ENCODE measurements at regions not wholly inside any gene's neighbourhood (a gene's known extent, or its start where the extent isn't known, plus 50 kb on each side); places are given as distances from the start of the nearest gene placed in this dataset.

DNA sequence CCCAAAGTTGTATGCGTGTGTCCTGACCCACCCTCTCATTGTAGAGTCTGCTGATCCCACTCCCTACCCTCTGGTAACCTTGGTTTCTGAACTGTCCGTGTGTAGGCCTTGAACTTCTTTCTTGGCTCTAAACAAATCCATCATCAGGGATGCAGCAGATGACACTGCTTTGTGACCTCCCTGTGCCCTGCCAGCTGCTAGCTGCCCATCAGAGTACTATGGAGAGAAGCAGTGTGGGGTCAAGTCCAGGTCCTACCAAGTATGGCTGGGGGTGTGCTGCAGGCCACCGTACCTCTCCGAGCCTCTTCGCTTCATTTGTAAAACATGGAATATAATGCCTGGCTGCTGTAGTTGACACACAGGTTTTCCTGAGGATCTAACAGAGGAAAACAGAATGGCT is 183.5 kb upstream of the RBPJ start:
- Histone ChIP-seq H3K4me3 (ENCODE audit: low read depth in 2 of 2, low read length in 2 of 2) (no peak overlapping the region), H3K27ac (ENCODE audit: low read length) (no peak overlapping the region), H3K27me3 (ENCODE audit: control insufficient read depth, insufficient read depth, low read length) (no peaks in the 10 kb centered on the region), H3K4me1 (ENCODE audit: control insufficient read depth, insufficient read depth, low read length) (no peaks in the 10 kb centered on the region), H3K36me3 (ENCODE audit: control insufficient read depth, insufficient read depth, low read length) (no peaks in the 10 kb centered on the region), H3K9me3 (ENCODE audit: control insufficient read depth, insufficient read depth, low read depth, low read length) (no peaks in the 10 kb centered on the region)
- TF ChIP-seq TCF7L2 (IDR thresholded peaks at IDR 0.05; ENCODE audit: low read depth, low read length) (no peak), POLR2AphosphoS5 (IDR thresholded peaks at IDR 0.05; ENCODE audit: low read depth, low read length) (no peak), SIN3A (IDR thresholded peaks at IDR 0.05; ENCODE audit: borderline replicate concordance, insufficient read depth, low read depth, low read length) (no peak)
- TF ChIP-seq, protein P1, sequence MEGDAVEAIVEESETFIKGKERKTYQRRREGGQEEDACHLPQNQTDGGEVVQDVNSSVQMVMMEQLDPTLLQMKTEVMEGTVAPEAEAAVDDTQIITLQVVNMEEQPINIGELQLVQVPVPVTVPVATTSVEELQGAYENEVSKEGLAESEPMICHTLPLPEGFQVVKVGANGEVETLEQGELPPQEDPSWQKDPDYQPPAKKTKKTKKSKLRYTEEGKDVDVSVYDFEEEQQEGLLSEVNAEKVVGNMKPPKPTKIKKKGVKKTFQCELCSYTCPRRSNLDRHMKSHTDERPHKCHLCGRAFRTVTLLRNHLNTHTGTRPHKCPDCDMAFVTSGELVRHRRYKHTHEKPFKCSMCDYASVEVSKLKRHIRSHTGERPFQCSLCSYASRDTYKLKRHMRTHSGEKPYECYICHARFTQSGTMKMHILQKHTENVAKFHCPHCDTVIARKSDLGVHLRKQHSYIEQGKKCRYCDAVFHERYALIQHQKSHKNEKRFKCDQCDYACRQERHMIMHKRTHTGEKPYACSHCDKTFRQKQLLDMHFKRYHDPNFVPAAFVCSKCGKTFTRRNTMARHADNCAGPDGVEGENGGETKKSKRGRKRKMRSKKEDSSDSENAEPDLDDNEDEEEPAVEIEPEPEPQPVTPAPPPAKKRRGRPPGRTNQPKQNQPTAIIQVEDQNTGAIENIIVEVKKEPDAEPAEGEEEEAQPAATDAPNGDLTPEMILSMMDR (IDR thresholded peaks at IDR 0.05) = no peak
- TF ChIP-seq, protein P2, sequence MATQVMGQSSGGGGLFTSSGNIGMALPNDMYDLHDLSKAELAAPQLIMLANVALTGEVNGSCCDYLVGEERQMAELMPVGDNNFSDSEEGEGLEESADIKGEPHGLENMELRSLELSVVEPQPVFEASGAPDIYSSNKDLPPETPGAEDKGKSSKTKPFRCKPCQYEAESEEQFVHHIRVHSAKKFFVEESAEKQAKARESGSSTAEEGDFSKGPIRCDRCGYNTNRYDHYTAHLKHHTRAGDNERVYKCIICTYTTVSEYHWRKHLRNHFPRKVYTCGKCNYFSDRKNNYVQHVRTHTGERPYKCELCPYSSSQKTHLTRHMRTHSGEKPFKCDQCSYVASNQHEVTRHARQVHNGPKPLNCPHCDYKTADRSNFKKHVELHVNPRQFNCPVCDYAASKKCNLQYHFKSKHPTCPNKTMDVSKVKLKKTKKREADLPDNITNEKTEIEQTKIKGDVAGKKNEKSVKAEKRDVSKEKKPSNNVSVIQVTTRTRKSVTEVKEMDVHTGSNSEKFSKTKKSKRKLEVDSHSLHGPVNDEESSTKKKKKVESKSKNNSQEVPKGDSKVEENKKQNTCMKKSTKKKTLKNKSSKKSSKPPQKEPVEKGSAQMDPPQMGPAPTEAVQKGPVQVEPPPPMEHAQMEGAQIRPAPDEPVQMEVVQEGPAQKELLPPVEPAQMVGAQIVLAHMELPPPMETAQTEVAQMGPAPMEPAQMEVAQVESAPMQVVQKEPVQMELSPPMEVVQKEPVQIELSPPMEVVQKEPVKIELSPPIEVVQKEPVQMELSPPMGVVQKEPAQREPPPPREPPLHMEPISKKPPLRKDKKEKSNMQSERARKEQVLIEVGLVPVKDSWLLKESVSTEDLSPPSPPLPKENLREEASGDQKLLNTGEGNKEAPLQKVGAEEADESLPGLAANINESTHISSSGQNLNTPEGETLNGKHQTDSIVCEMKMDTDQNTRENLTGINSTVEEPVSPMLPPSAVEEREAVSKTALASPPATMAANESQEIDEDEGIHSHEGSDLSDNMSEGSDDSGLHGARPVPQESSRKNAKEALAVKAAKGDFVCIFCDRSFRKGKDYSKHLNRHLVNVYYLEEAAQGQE (IDR thresholded peaks at IDR 0.05; ENCODE audit: insufficient read depth in 1 of 2, low read depth in 2 of 2, low read length in 1 of 2) = no peak
- POLR2A ChIA-PET = no interaction called here
- ATAC-seq = no peak
- intact Hi-C loops (cut with micrococcal nuclease; ENCODE audit: unreplicated experiment) (no loop called here), in situ Hi-C loops (cut with HindIII; ENCODE audit: low pct_unique_long_range_greater_than_20kb, low sequenced_read_pairs) (no loop called here)
- no TSS peak for BruUV-seq (replicated peaks)
- no peak for DNase-seq (ENCODE audit: low read depth, low spot score)
- CTCF ChIA-PET = no interaction called here

GRCh38 chr4:26139310-26139924 is 181.4 kb upstream of the RBPJ start:
- ATAC-seq = no peak
- ChIA-PET CTCF (no interaction called here), POLR2A (no interaction called here)
- Histone ChIP-seq H3K4me3 (ENCODE audit: low read depth in 2 of 2, low read length in 2 of 2) (no peak overlapping the region), H3K36me3 (ENCODE audit: control insufficient read depth, insufficient read depth, low read length) (no peaks in the 10 kb centered on the region), H3K4me1 (ENCODE audit: control insufficient read depth, insufficient read depth, low read length) (no peaks in the 10 kb centered on the region), H3K27me3 (ENCODE audit: control insufficient read depth, insufficient read depth, low read length) (no peaks in the 10 kb centered on the region), H3K27ac (ENCODE audit: low read length) (no peak overlapping the region), H3K9me3 (ENCODE audit: control insufficient read depth, insufficient read depth, low read depth, low read length) (no peaks in the 10 kb centered on the region)
- in situ Hi-C loops (cut with HindIII; ENCODE audit: low pct_unique_long_range_greater_than_20kb, low sequenced_read_pairs) (no loop called here), intact Hi-C loops (cut with micrococcal nuclease; ENCODE audit: unreplicated experiment) (no loop called here)
- no peak for DNase-seq (ENCODE audit: low read depth, low spot score)
- TF ChIP-seq, protein P2 (IDR thresholded peaks at IDR 0.05; ENCODE audit: insufficient read depth in 1 of 2, low read depth in 2 of 2, low read length in 1 of 2) = no peak
- TF ChIP-seq POLR2AphosphoS5 (IDR thresholded peaks at IDR 0.05; ENCODE audit: low read depth, low read length) (no peak), SIN3A (IDR thresholded peaks at IDR 0.05; ENCODE audit: borderline replicate concordance, insufficient read depth, low read depth, low read length) (no peak), TCF7L2 (IDR thresholded peaks at IDR 0.05; ENCODE audit: low read depth, low read length) (no peak)
- TF ChIP-seq, protein P1 (IDR thresholded peaks at IDR 0.05) = no peak
- BruUV-seq (replicated peaks) = no TSS peak

All from Panc1 (cell line).